ENCODE measurements at regions not wholly inside any gene's neighbourhood (a gene's known extent, or its start where the extent isn't known, plus 50 kb on each side); places are given as distances from the start of the nearest gene placed in this dataset.

GRCh38 chr5:89041249-89041779, 158.3 kb upstream of the MEF2C start:
- DNase-seq (ENCODE audit: low read depth in 2 of 2), result no peak

DNA sequence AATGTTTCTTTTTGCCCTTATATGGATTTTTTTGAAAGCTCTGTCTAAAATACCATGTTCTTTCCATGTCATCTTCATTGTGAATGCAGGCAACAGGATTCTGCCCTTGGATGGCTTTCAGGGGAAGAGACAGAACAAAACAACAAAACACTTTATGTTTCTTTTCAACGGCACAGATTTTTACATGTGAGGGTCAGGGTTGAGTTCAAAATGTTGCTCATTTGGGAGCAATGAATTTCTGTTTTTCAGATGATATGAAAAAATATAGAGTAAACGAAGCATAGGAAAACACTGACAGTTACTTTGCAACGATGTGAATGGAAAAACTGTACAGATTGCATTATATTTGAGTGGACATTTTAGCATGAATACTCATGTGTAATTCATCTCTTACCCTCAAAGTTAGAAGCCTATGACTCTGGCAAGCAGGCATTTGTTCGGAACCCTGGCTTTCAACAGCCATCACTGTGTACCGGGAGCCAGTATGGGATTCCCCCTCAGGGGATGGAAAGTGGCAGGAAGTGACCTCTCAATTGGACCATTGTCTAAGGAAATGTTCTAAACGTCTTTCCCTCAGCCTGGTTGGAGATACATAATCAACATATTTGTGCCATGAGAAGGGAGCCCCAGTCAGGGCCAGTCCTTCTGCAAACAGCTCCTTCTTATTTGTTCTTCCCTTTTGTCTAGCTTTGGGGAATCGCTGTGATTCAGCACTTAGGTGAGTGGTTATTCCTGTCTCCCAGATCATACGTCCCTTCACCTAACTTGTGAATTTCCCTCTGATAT, 153.9 kb upstream of the MEF2C start:
- no peak for DNase-seq (ENCODE audit: low read depth in 2 of 2)

DNA sequence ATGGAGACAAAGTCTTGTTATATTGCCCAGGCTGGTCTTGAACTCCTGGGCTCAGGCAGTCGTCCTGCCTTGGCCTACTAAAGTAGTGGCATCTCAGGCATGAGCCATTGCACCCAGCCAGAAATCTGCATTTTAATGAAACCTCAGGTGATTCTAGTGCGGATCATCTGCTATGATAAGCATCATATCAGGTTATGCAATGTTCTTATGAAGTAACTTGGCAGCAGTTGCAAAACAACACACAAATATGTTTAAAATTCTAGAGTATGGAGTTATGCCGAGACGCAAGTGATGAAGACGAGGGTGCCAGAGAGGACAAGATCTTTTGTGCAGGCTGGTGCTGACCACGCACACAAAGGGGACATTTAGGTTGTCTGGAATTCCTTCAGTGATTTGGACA, 153.2 kb upstream of the MEF2C start:
- no peak for DNase-seq (ENCODE audit: low read depth in 2 of 2)

- no peak for DNase-seq (ENCODE audit: low read depth in 2 of 2)
These were observed 151.6 kb upstream of the MEF2C start for GRCh38 chr5:89034588-89034987.

DNA sequence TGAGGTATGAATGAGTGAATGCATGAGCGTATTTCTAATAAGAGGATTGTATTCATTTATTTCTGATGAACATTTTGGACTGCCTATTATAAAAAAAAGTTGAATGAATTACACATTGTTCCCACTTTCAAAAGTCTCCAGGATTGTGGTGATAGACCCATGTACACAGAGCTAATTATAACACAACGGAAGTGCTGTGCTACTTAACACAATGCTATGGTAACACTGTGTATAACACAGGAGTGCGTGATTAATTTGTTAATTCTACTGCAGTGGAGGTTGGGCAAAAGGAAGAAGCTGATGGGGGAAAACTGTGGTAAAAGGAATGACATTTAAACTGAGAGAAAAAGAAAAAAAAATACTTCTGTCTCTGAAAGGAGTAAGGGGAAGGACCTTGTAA, 147.8 kb upstream of the MEF2C start:
- no peak for DNase-seq (ENCODE audit: low read depth in 2 of 2)

- DNase-seq (ENCODE audit: low read depth in 2 of 2), result no peak
These were observed 145.8 kb upstream of the MEF2C start for GRCh38 chr5:89028595-89029285.

GRCh38 chr5:89024045-89024444, 141.1 kb upstream of the MEF2C start:
- no peak for DNase-seq (ENCODE audit: low read depth in 2 of 2)

DNA sequence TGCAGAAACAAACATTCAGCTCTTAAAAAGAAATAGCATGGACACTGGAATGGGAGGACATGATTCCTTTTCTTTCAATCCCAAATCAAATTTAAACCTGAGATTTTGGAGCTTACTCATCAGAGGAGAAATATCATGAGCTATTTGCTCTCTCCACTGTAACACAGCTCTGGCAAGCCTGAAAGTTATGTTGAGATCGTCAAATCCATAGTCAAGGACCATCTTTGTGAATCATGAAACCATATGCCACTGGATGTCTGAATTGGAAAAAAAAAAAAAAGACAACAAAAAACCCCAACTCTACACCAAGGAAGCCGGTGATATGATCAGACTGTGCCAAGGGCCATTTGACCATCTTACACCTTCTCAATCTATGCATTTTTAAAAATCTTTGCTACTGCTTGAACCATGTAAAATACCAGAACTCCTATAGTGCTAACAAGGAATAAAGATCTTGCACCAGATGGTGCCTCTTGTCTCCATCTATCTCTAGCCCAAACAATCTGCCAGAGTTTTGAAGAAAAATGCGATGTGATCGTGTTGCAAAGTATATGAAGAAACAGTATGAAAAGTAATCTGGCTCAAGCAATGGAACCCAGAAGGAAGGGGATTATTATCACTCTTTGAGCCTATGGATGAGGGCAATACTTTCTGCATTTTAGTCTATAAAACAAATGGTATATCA, 138.1 kb upstream of the MEF2C start:
- no peak for DNase-seq (ENCODE audit: low read depth in 2 of 2)

DNA sequence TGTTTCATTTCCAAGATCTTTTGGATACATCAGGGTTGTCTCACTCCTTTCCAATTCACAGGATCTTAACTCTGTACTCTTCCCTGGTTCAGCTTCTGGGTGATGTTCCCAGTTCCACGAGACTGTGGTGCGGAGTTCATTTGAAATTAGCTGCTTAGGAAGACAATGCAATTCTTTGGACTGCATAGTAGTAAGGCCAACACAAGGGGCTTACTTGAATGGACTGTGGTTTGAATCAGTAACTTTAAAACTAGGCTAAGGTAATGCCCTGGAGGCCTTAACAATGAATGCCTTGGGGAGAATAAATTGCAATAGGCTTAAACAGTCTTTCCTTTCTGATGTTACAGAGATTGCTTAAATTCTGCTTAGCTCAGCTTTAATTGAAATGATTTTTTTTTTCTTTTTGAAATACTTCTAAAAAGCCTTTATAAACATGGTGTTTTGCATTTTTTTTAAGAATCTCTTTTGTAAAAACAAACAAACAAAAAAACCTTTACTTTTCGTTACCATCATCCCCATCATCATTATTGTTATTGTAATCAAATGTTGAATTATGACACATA, 133.8 kb upstream of the MEF2C start:
- DNase-seq (ENCODE audit: low read depth in 2 of 2), result no peak

- DNase-seq (ENCODE audit: low read depth in 2 of 2), result no peak
These were observed 132.4 kb upstream of the MEF2C start for GRCh38 chr5:89015409-89015808.

DNA sequence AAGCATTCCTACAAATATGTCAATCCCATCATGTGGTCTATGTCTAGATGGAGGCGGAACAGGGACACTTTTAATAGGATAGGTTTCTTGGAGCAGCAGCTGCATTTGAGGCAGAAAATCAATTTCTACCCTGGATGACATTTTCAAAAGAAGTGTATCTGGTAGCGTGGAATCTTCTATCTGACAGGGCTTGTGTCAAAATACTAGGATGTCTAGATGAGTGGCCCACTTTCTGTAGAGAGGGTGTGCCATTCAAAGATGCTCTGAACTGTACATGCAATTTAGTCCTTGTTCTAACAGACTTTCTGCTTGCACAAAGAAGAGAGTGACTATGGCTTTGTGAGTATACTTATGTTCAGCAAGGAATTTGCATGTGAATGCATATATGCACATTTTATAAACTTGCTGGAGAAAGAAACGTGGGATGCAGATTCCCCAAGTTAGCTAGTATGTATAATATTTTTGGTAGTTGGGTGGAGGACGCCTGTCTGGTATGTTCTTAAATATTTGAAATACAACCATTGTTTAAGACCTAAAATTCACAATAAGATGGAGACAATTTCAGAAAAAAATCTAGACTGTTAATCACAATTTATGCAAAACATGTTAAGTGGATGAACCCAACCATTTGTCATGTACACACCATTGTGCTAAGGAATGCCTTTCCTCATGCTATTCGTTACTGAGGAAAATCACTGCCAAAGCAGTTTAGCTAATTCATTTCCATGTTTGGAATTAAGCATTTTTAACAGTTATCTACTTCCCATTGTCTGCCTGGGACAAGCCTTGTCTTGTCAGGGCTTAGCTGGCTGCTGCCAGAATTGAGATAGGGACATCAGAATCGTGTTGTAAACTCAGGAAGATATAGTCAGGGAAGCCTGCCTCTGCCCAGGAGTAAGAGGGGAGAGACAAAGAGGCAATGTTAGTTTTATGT, 129.1 kb upstream of the MEF2C start:
- DNase-seq (ENCODE audit: low read depth in 2 of 2), result no peak

- DNase-seq (ENCODE audit: low read depth in 2 of 2), result no peak
These were observed 127.5 kb upstream of the MEF2C start for GRCh38 chr5:89010512-89010911.

DNA sequence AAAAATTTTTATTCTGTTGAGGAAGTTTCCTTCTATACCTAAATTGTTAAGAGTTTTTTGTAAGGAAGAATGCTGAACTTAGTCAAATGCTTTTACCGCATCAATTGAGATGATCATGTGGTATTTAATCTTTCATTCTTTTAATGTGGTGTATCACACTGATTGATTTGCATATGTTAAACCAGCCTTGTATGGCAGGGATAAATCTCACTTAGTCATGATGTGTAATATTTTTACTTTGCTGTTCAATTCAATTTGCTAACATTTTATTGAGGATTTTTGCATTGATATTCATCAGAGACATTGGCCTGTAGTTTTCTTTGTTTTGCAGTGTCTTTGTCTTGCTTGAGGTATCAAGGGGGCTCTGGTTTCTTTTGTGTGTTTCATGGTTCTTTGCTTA, 125.3 kb upstream of the MEF2C start:
- no peak for DNase-seq (ENCODE audit: low read depth in 2 of 2)

- no peak for DNase-seq (ENCODE audit: low read depth in 2 of 2)
These were observed 123.0 kb upstream of the MEF2C start for GRCh38 chr5:89005990-89006389.

DNA sequence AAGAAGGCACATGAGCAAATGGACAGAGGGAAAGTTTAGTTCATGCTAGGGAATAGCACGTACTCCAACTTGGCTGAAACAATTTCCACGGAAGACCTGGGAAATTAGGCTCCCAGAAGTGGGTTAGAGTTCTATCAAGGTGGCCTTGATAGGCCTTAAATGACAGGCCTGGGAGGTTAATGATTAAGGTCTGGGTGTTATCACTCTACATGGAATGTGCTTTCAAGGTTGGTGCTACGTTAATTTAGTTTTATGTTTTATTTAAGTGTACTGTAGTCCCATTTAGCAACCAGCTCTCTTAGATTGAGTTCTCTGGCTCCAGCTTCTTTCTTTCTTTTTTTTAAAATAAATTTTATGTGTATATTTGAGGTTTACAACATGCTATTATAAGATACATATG, 121.4 kb upstream of the MEF2C start:
- no peak for DNase-seq (ENCODE audit: low read depth in 2 of 2)

- no peak for DNase-seq (ENCODE audit: low read depth in 2 of 2)
These were observed 120.6 kb upstream of the MEF2C start for GRCh38 chr5:89003563-89004036.

GRCh38 chr5:88999853-89000252, 116.9 kb upstream of the MEF2C start:
- no peak for DNase-seq (ENCODE audit: low read depth in 2 of 2)

DNA sequence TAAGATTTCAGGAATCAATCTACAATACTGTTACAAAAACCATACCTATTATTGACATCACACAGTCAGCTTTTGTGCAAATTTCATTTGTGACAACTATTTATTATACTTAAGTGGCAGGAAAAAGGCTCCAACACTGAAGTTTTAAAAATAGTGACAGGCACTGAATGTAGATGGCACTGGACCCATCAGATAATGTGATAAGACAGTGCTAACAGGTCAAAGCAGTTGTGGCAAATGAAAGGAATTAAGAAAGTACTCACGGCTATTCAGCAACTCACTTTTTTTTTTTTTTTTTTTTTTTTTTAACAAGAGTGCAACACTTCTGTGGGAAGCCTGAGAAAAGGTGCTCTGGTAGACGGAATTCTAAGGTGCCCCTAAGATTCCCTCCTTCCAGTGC, 115.0 kb upstream of the MEF2C start:
- DNase-seq (ENCODE audit: low read depth in 2 of 2), result no peak

DNA sequence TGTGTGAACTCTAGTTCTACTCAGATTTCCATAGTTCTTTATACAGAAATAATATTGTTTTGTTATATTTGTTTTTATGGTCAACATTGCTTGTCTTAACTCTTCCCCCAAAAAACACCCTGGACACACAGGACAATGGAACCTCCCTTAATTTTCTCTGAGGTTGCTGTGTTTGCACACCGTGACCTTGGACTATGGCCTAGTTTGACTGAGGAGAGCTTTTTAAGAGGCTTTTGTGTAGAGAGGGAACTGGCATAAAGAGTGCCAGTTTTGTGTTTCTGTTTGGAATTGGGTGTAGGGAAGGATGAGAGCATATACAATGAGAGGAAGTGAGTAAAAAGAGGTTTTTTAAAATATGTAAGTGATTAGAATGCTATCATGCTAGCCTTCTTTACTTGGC, 101.1 kb upstream of the MEF2C start:
- no peak for DNase-seq (ENCODE audit: low read depth in 2 of 2)

GRCh38 chr5:88979726-88980125, 96.7 kb upstream of the MEF2C start:
- no peak for DNase-seq (ENCODE audit: low read depth in 2 of 2)

GRCh38 chr5:88979244-88979643, 96.3 kb upstream of the MEF2C start:
- DNase-seq (ENCODE audit: low read depth in 2 of 2), result no peak
